ENCODE measurements at regions not wholly inside any gene's neighbourhood (a gene's known extent, or its start where the extent isn't known, plus 50 kb on each side); places are given as distances from the start of the nearest gene placed in this dataset.

DNA sequence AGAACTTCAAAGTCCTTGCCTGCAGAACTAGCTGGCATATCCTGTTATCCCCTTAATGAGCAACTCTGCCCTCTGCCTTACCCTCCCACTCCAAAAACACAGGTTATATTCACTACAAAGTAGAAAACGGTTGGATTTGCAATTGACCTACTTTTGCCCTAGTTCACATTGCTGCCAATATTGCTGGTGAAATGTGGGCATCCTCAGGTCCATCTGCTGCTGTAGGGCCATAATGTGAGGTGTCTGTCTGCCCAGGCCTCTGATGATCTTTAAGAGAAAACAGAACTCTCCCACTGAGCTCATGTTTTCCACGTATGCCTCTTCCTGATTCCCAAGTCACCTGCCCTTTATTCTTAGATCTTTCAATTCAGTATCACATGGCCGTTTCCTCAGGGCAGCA, 294.0 kb upstream of the CDH20 start:
- no peak overlapping the region for H3K4me3 ChIP-seq (replicated peaks in 1 of 3)
- no peak overlapping the region for H3K27ac ChIP-seq
- no peak for TF ChIP-seq POLR2A (IDR thresholded peaks at IDR 0.05)
- TF ChIP-seq, protein P1, sequence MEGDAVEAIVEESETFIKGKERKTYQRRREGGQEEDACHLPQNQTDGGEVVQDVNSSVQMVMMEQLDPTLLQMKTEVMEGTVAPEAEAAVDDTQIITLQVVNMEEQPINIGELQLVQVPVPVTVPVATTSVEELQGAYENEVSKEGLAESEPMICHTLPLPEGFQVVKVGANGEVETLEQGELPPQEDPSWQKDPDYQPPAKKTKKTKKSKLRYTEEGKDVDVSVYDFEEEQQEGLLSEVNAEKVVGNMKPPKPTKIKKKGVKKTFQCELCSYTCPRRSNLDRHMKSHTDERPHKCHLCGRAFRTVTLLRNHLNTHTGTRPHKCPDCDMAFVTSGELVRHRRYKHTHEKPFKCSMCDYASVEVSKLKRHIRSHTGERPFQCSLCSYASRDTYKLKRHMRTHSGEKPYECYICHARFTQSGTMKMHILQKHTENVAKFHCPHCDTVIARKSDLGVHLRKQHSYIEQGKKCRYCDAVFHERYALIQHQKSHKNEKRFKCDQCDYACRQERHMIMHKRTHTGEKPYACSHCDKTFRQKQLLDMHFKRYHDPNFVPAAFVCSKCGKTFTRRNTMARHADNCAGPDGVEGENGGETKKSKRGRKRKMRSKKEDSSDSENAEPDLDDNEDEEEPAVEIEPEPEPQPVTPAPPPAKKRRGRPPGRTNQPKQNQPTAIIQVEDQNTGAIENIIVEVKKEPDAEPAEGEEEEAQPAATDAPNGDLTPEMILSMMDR (IDR thresholded peaks at IDR 0.05) = no peak
- H3K9me3 ChIP-seq = no peaks in the 10 kb centered on the region
- no peaks in the 10 kb centered on the region for H3K27me3 ChIP-seq
- DNase-seq = no peak
- H3K36me3 ChIP-seq = no peaks in the 10 kb centered on the region
- 37 to 51% methylated on average over 3 of the region's 3 CpGs for WGBS, 2 donors
- no peaks in the 10 kb centered on the region for H3K4me1 ChIP-seq
- intact Hi-C loops (cut with DNase I) = no loop called here

DNA sequence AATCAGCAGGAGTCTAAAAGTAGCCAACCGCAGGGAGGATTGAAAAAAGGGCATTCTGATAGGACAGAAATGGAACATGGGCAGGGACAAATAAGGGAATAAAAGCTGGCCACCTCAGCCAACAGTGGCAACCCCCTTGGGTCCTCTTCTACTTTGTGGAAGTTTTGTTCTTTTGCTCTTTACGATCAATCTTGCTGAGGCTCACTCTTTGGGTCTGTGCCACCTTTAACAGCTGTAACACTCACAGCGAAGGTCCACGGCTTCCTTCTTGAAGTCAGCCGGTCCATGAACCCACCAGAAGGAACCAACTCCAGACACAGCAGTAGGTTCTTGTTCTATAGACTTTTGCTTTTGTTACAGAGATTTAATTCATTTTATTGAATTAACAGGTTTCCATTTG, 285.4 kb upstream of the CDH20 start:
- intact Hi-C loops (cut with DNase I) = no loop called here
- no peaks in the 10 kb centered on the region for H3K27me3 ChIP-seq
- no peak for DNase-seq
- no peaks in the 10 kb centered on the region for H3K36me3 ChIP-seq
- 77 to 88% methylated on average over 5 of the region's 5 CpGs for WGBS, 2 donors
- no peak overlapping the region for H3K4me3 ChIP-seq (replicated peaks in 1 of 3)
- H3K9me3 ChIP-seq = no peaks in the 10 kb centered on the region
- no peaks in the 10 kb centered on the region for H3K4me1 ChIP-seq
- TF ChIP-seq POLR2A (IDR thresholded peaks at IDR 0.05) = no peak
- TF ChIP-seq, protein P1 (IDR thresholded peaks at IDR 0.05) = no peak
- no peak overlapping the region for H3K27ac ChIP-seq

DNA sequence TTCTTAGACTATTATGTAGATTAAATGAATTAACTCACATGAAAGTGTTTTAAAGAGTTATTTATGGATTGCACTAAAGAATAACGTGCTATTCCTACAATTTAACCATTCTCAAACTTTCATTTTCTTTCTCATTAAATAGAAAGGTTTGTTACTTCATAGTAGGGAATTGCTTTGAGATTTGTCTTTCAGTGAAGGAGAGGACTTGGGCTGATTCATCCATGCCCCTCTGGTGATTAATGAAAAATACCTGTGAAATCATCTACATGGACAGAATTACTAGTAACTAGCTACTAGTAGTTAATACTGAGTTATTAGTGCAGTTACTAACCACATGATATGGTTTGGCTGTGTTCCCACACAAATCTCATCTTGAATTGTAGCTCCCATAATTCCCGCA, 275.8 kb upstream of the CDH20 start:
- intact Hi-C loops (cut with DNase I) = no loop called here
- no peaks in the 10 kb centered on the region for H3K9me3 ChIP-seq
- WGBS, 2 donors = 85 to 94% methylated on average over 2 of the region's 2 CpGs
- no peak overlapping the region for H3K4me3 ChIP-seq (replicated peaks in 1 of 3)
- no peaks in the 10 kb centered on the region for H3K4me1 ChIP-seq
- TF ChIP-seq, protein P1 (IDR thresholded peaks at IDR 0.05) = no peak
- no peak for TF ChIP-seq POLR2A (IDR thresholded peaks at IDR 0.05)
- DNase-seq = no peak
- H3K27me3 ChIP-seq = no peaks in the 10 kb centered on the region
- H3K27ac ChIP-seq = no peak overlapping the region
- H3K36me3 ChIP-seq = no peaks in the 10 kb centered on the region

DNA sequence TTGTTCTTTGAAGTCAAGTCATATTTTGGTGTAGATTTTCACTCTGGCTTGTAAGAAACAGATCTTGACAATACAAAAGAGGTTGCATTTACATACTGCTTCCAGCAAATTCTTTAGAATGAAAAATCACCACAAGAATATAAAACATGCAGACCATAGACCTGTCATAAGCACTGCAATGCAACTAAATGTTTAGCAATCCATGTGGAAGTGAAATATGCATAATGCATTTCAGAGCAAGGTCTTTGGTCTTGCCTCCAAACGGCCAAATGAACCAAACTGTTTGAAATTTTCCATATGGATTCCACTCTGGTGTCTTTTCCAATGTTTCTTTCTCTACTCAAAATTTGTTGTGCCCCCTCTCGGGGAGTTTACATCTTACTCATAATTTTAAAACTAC, 271.0 kb upstream of the CDH20 start:
- H3K27me3 ChIP-seq = no peaks in the 10 kb centered on the region
- no peaks in the 10 kb centered on the region for H3K36me3 ChIP-seq
- WGBS, 2 donors = 68 to 81% methylated on average over 2 of the region's 2 CpGs
- intact Hi-C loops (cut with DNase I) = no loop called here
- H3K4me1 ChIP-seq = no peaks in the 10 kb centered on the region
- TF ChIP-seq, protein P1 (IDR thresholded peaks at IDR 0.05) = no peak
- TF ChIP-seq POLR2A (IDR thresholded peaks at IDR 0.05) = no peak
- H3K4me3 ChIP-seq (replicated peaks in 1 of 3) = no peak overlapping the region
- no peaks in the 10 kb centered on the region for H3K9me3 ChIP-seq
- no peak for DNase-seq
- no peak overlapping the region for H3K27ac ChIP-seq

DNA sequence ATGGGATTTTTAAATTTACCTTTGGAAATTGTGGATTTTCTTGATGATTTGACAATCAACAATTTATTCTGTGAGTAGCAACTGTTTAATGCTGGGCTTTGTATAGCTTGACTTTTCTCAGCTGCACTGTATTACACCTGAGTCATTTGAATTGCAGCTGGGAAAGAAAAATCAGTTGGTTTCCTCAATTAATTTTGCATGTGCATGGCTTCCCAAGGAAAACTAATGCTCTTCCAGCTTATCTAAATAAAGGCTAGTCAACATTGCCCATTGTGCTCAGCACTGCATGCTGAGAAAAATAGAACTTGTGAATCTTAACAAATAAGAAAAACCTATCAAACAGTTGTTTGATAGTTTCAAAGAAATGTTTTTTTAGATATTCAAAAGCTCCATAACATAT, 268.3 kb upstream of the CDH20 start:
- no peak overlapping the region for H3K4me3 ChIP-seq (replicated peaks in 1 of 3)
- H3K9me3 ChIP-seq = no peaks in the 10 kb centered on the region
- no peak overlapping the region for H3K27ac ChIP-seq
- no peak for DNase-seq
- no peak for TF ChIP-seq POLR2A (IDR thresholded peaks at IDR 0.05)
- TF ChIP-seq, protein P1 (IDR thresholded peaks at IDR 0.05) = no peak
- no peaks in the 10 kb centered on the region for H3K27me3 ChIP-seq
- H3K4me1 ChIP-seq = no peaks in the 10 kb centered on the region
- no peaks in the 10 kb centered on the region for H3K36me3 ChIP-seq
- intact Hi-C loops (cut with DNase I) = no loop called here
